HEK293T (cell line): ENCODE measurements at regions not wholly inside any gene's neighbourhood (a gene's known extent, or its start where the extent isn't known, plus 50 kb on each side); places are given as distances from the start of the nearest gene placed in this dataset.

ENCODE experiments used
- ELF4 ChIP-seq: fragments of 450-650 bp; IDR thresholded peaks from 2 replicates; pipeline ENCODE4 v1.6.1; 2017; ENCODE audit warnings: antibody characterized with exemption
- FOXA1 ChIP-seq: fragments of 450-650 bp; IDR thresholded peaks from 2 replicates; pipeline ENCODE4 v1.6.1; 2016; ENCODE audit warnings: mild to moderate bottlenecking
- FOXK2 ChIP-seq: fragments of 450-650 bp; IDR thresholded peaks from 2 replicates; pipeline ENCODE4 v1.6.1; 2016; ENCODE audit warnings: mild to moderate bottlenecking
- FOXM1 ChIP-seq: fragments of 450-650 bp; IDR thresholded peaks from 2 replicates; pipeline ENCODE4 v1.6.1; 2017; ENCODE audit warnings: mild to moderate bottlenecking, borderline replicate concordance
- HDGF ChIP-seq: fragments of 450-650 bp; IDR thresholded peaks from 2 replicates; pipeline ENCODE4 v1.6.1; 2017; ENCODE audit warnings: antibody characterized with exemption, borderline replicate concordance
- L3MBTL2 ChIP-seq: fragments of 450-650 bp; conservative IDR thresholded peaks from 2 replicates; pipeline ENCODE4 v1.6.1; 2016; ENCODE audit warnings: mild to moderate bottlenecking
- NFRKB ChIP-seq: fragments of 450-650 bp; IDR thresholded peaks from 2 replicates; pipeline ENCODE4 v1.6.1; 2016; ENCODE audit warnings: mild to moderate bottlenecking, moderate library complexity
- TARDBP ChIP-seq: fragments of 450-650 bp; IDR thresholded peaks from 2 replicates; pipeline ENCODE4 v1.6.1; 2016

- TF ChIP-seq ELF4 (no peak), TARDBP (no peak), FOXK2 (no peak), HDGF (no peak), FOXA1 (no peak), NFRKB (no peak), FOXM1 (no peak), L3MBTL2 (no peak)
These were observed 331.5 kb upstream of the AKR1E2 start for GRCh38 chr10:4494551-4494950.
